GM12864 (cell line): ENCODE measurements at regions not wholly inside any gene's neighbourhood (a gene's known extent, or its start where the extent isn't known, plus 50 kb on each side); places are given as distances from the start of the nearest gene placed in this dataset.
"Not testable (repeated sequence)": the region's sequence is repeated elsewhere in the genome, so short reads cannot be mapped to it uniquely, and the experiment has no call there.

Experiments used
- DNase-seq: peaks from one replicate; pipeline ENCODE4 v3.0.0-alpha.2; 2011; ENCODE audit warnings: low read depth
- H3K4me3 ChIP-seq: 2 replicates; pipeline ENCODE4 v1.5.1; 2011; ENCODE audit warnings: mild to moderate bottlenecking, low read depth, low read length, control low read depth
- CTCF ChIP-seq: IDR thresholded peaks from 2 replicates; pipeline ENCODE4 v1.5.1; 2011; ENCODE audit warnings: low read depth, mild to moderate bottlenecking, moderate library complexity, low read length, control low read depth, inconsistent platforms; ENCODE audit errors: missing control alignments

- no peak overlapping the region for H3K4me3 ChIP-seq
- DNase-seq, result no peak
- no peak for TF ChIP-seq CTCF
Observed at GRCh38 chr2:224157655-224158054, 118.6 kb upstream of the SERPINE2 start.

- TF ChIP-seq CTCF, result no peak
- DNase-seq, result no peak
Observed at GRCh38 chr2:224156436-224156835, 117.3 kb upstream of the SERPINE2 start.

DNA sequence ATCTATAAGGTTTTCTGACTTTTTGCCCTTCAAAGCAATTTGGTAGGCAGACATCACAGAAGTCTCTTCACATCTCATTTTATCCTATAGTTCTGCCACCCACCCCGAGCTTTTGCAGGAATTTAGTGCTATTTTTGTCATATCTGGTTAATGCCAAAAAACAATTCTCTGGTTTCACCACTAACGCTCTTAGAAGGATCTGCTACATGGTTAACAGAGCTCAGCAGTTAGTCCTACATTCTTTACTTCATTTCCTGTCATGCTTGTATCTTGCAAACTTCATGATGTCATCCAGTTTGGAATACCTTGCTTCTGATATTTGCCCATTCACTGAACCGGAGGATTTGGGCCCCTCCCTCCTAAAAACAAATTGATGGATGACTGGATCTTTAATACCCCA, 116.8 kb upstream of the SERPINE2 start:
- no peak overlapping the region for H3K4me3 ChIP-seq
- DNase-seq, result no peak
- no peak for TF ChIP-seq CTCF

More at GRCh38 chr2:224156436-224156835, 117.3 kb upstream of the SERPINE2 start:
- H3K4me3 ChIP-seq, result no peak overlapping the region

DNA sequence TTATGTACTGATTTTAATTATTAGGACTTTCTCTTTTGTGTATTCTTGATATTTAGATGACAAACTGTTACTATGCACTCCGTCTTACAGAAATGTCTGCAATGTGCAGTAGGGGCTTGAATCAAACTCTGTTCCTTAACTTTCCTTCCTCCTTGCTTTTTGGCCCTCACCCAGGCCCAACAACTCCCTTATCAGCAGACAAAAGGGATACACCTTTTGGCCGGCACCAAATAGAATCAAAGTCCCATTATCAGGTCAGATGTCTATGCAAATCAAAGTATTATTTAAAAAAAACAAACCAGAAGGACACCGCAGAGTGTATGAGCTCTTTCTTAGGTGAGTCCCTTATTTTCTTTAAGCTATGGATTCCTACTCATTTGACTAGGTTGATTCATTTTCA, 116.3 kb upstream of the SERPINE2 start:
- no peak for DNase-seq
- no peak for TF ChIP-seq CTCF
- H3K4me3 ChIP-seq, result no peak overlapping the region

DNA sequence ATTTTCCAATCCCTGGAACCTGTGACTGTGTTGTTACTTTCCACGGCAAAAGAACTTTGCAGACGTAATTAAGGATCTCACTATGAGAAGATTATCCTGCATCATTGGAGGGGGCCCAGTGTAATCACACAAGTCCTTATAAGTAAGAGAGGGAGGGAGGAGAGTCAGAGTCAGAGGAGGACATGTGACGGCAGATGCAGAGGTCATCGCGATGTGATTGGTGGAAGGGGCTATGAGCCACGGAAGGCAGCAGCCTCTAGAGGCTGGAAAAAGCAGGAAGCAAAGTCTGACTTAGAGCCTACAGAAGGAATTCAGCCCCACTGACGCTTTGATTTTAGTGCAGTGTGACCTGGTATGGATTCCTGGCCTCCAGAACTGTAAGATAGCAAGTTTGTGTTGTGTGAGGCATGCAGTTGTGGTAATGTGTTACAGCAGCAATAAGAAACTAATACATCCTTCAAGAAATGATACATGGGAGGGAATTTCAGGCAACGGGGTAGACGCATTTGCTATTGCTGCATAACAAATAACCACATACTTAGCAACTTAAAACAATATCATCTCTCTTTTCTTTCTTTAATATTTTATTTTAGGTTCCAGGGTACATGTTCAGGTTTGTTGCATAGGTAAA, 112.7 kb upstream of the SERPINE2 start:
- DNase-seq, result no peak
- no peak for TF ChIP-seq CTCF
- no peak overlapping the region for H3K4me3 ChIP-seq

DNA sequence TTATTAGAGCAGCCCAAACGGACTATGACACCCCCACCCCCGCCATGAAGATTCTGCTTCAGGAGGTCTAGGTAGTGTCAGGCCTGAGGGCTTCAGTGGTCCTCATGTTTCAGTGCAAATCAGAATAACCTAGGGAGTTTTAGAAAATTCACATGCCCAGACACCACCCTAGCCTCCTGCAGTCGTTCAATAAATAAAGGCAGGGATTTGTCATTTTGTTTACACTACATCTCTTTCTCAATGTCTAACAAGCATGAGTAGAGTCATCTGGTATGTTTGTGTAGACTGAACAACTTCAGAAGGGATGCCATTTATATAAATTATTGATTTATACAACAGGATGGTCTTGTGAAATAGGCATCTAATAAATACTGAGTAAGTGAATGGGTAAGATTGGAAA, 112.1 kb upstream of the SERPINE2 start:
- TF ChIP-seq CTCF, result no peak
- no peak overlapping the region for H3K4me3 ChIP-seq
- no peak for DNase-seq

DNA sequence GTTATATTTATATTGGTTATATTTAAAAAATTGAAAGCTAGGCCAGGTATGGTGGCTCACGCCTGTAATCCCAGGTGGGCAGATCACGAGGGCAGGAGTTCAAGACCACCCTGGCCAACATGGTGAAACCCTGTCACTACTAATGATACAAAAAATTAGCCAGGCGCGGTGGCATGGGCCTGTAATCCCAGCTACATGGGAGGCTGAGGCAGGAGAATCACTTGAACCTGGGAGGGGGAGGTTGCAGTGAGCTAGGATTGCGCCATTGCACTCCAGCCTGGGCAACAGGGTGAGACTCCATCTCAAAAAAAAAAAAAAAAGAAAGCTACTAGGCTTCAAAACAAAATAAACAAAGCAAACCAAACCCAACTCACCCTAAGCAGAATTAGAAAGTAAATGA, 109.0 kb upstream of the SERPINE2 start:
- not testable (repeated sequence) for DNase-seq, H3K4me3 ChIP-seq

DNA sequence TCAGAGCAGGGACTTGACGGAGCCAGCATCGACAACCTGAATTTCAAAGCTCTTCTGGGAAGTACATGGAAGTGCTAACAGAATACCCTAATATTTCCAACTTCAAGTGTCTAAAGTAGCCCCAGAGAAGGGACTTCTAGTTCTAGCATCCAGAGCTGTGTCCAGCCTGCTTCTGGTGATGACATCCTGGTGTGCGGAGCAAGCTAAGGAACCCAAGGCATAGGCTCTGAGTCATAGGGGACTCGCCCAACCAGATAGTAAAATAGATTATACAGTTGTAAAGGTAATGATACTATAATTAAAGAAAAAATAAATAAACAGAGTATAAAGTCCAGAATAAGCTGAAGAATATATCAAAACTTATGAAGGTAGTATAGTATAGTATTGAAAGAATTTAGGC, 108.1 kb upstream of the SERPINE2 start:
- no peak overlapping the region for H3K4me3 ChIP-seq
- TF ChIP-seq CTCF, result no peak
- DNase-seq, result no peak
